Activated B cell treated with CpG ODN at 0.5 μM for 24 hours (primary cell): ENCODE measurements at regions not wholly inside any gene's neighbourhood (a gene's known extent, or its start where the extent isn't known, plus 50 kb on each side); places are given as distances from the start of the nearest gene placed in this dataset.

Source experiments
- ATAC-seq: fragments of 200-7000 bp; cut with Tn5 transposase; one replicate; pipeline ENCODE4 v1.10.0; 2021; ENCODE audit warnings: low read depth, mild to moderate bottlenecking, moderate library complexity
- CTCF ChIA-PET: fragments of 350-600 bp; sonication (Branson Sonifier 250); formaldehyde crosslinking; loops from one replicate; lab custom pipeline; 2021; ENCODE audit warnings: antibody characterized with exemption; lab: Charles Lee
- POLR2A ChIA-PET: fragments of 350-600 bp; sonication (Branson Sonifier 250); formaldehyde crosslinking; loops from one replicate; lab custom pipeline; 2021; ENCODE audit warnings: antibody characterized with exemption; lab: Charles Lee
- DNase-seq: peaks from one replicate; pipeline ENCODE4 v3.0.0; 2022
- H3K27ac Mint-ChIP-seq: one replicate; pipeline ENCODE4 v1.8.0; 2020; ENCODE audit warnings: mixed read lengths
- H3K27me3 Mint-ChIP-seq: one replicate; pipeline ENCODE4 v1.8.0; 2021; ENCODE audit warnings: mixed read lengths
- H3K36me3 Mint-ChIP-seq: one replicate; pipeline ENCODE4 v1.8.0; 2021; ENCODE audit warnings: low read depth, mixed read lengths
- H3K4me1 Mint-ChIP-seq: one replicate; pipeline ENCODE4 v1.8.0; 2021; ENCODE audit warnings: mixed read lengths
- H3K4me3 Mint-ChIP-seq: one replicate; pipeline ENCODE4 v1.8.0; 2020; ENCODE audit warnings: mild to moderate bottlenecking, mixed read lengths
- H3K9me3 Mint-ChIP-seq: one replicate; pipeline ENCODE4 v1.8.0; 2020; ENCODE audit warnings: mixed read lengths
- CTCF ChIP-seq: fragments of 200-600 bp; IDR thresholded peaks from one replicate; pipeline ENCODE4 v1.8.0; 2022; ENCODE audit warnings: antibody characterized with exemption, mild to moderate bottlenecking
- intact Hi-C: fragments of 100-400 bp; cut with micrococcal nuclease; formaldehyde crosslinking; loops from one replicate; pipeline ENCODE4 v1.15.1; 2024

DNA sequence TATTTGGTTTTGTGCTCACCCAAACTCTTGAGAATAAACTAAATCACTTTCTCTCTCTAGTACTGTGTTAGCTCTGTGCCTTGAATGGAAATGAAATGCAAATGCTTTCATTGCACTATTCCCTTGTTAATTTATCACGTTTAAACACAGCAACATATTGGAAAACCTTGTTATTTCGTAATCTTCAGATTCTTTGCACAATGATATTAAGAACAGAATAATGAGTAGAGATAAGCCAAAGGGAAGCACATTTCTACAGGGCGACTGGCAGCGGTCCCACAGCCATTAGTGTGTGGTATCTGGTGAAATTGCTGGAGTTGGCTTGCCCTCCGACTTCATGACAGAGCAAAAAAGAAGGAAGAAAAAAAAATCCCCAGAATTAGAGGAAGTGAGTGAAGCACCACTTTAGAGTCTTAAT, 166.1 kb upstream of the E2F7 start:
- Mint-ChIP-seq H3K27me3 (peaks cover 2% of the 10 kb centered on the region), H3K27ac (no peak overlapping the region), H3K4me3 (no peak overlapping the region), H3K9me3 (no peaks in the 10 kb centered on the region), H3K36me3 (no peaks in the 10 kb centered on the region), H3K4me1 (no peaks in the 10 kb centered on the region)
- DNase-seq = no peak
- intact Hi-C loops = no loop called here
- no peak for ATAC-seq
- TF ChIP-seq CTCF = no peak
- CTCF ChIA-PET = no interaction called here
- POLR2A ChIA-PET = no interaction called here

GRCh38 chr12:77229640-77230442, 164.5 kb upstream of the E2F7 start:
- TF ChIP-seq CTCF = no peak
- H3K27ac Mint-ChIP-seq = no peak overlapping the region
- intact Hi-C loops = no loop called here
- ChIA-PET CTCF (no interaction called here), POLR2A (no interaction called here)
- no peaks in the 10 kb centered on the region for H3K4me1 Mint-ChIP-seq
- no peak overlapping the region for H3K4me3 Mint-ChIP-seq
- no peaks in the 10 kb centered on the region for H3K9me3 Mint-ChIP-seq
- ATAC-seq = no peak
- no peak for DNase-seq
- H3K27me3 Mint-ChIP-seq = peaks cover 2% of the 10 kb centered on the region
- no peaks in the 10 kb centered on the region for H3K36me3 Mint-ChIP-seq

- intact Hi-C loops = no loop called here
- Mint-ChIP-seq H3K27me3 (peaks cover 2% of the 10 kb centered on the region), H3K36me3 (no peaks in the 10 kb centered on the region), H3K4me3 (no peak overlapping the region), H3K4me1 (no peaks in the 10 kb centered on the region), H3K9me3 (no peaks in the 10 kb centered on the region), H3K27ac (no peak overlapping the region)
- ATAC-seq (no peak), DNase-seq (no peak)
- ChIA-PET CTCF (no interaction called here), POLR2A (no interaction called here)
- no peak for TF ChIP-seq CTCF
Observed at GRCh38 chr12:77228376-77228775, 163.0 kb upstream of the E2F7 start.

DNA sequence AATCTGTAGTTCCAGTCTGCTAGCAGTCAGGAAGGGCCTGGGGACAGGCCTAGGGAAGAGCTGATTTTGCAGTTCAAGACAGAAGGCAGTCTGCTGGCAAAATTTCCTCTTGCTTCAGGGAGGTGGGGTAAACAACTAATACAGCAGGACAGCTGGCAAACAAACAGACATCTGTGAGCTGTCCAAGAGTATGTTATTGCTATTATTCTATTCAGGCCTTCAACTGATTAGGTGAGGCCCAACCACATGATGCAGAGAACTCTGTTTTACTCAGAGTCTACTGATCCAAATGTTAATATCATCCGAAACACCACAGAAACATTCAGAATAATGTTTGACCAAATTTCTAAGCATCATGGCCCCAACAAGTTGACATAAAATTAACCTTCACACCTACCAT, 161.0 kb upstream of the E2F7 start:
- DNase-seq = no peak
- ChIA-PET POLR2A (no interaction called here), CTCF (no interaction called here)
- no peak overlapping the region for H3K27ac Mint-ChIP-seq
- H3K27me3 Mint-ChIP-seq = no peaks in the 10 kb centered on the region
- H3K9me3 Mint-ChIP-seq = no peaks in the 10 kb centered on the region
- intact Hi-C loops = no loop called here
- ATAC-seq = no peak
- H3K36me3 Mint-ChIP-seq = no peaks in the 10 kb centered on the region
- no peak overlapping the region for H3K4me3 Mint-ChIP-seq
- no peaks in the 10 kb centered on the region for H3K4me1 Mint-ChIP-seq
- no peak for TF ChIP-seq CTCF

DNA sequence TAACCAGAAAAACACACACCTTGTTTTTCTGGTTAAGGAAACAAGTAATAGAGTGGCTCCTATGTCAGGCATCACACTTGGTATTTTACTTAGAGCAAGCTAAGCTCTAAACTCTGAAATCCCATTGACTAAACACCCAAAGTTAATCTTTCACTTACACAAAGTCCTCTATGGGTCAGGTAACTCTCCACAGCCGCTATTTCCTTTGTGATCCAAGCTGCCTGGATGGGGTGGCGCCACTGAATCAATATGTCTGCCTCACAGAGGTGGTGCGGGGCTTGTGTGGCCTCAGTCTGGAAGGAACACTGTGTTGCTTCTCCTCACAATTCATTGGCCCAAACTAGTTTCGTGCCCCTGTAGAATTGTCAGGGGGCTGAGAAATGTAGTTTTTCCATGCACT, 160.0 kb upstream of the E2F7 start:
- Mint-ChIP-seq H3K9me3 (no peaks in the 10 kb centered on the region), H3K4me1 (no peaks in the 10 kb centered on the region), H3K36me3 (no peaks in the 10 kb centered on the region), H3K27me3 (no peaks in the 10 kb centered on the region), H3K4me3 (no peak overlapping the region), H3K27ac (no peak overlapping the region)
- ATAC-seq = no peak
- ChIA-PET POLR2A (no interaction called here), CTCF (no interaction called here)
- intact Hi-C loops = no loop called here
- no peak for TF ChIP-seq CTCF
- DNase-seq = no peak
